ENCODE measurements at regions not wholly inside any gene's neighbourhood (a gene's known extent, or its start where the extent isn't known, plus 50 kb on each side); places are given as distances from the start of the nearest gene placed in this dataset.

GRCh38 chr4:181146051-181146450 is 1097.2 kb upstream of the TENM3 start:
- H3K36me3 ChIP-seq: no peaks in the 10 kb centered on the region
- no peak overlapping the region for H3K4me3 ChIP-seq
- no peaks in the 10 kb centered on the region for H3K9me3 ChIP-seq
- H3K4me1 ChIP-seq: no peaks in the 10 kb centered on the region
- no peak overlapping the region for H3K27ac ChIP-seq
- WGBS: 73% methylated on average over 1 of the region's 1 CpG
- no peak for TF ChIP-seq CTCF (IDR thresholded peaks at IDR 0.05)
- no peak for TF ChIP-seq EP300 (IDR thresholded peaks at IDR 0.05)
- no peaks in the 10 kb centered on the region for H3K27me3 ChIP-seq
- no peak for DNase-seq (ENCODE audit: low spot score in 2 of 2)

GRCh38 chr4:181147416-181147951 is 1095.7 kb upstream of the TENM3 start:
- Histone ChIP-seq H3K27ac (no peak overlapping the region), H3K36me3 (no peaks in the 10 kb centered on the region), H3K9me3 (no peaks in the 10 kb centered on the region), H3K4me1 (no peaks in the 10 kb centered on the region), H3K4me3 (no peak overlapping the region), H3K27me3 (no peaks in the 10 kb centered on the region)
- TF ChIP-seq EP300 (IDR thresholded peaks at IDR 0.05) (no peak), POLR2A (IDR thresholded peaks at IDR 0.05) (no peak), CTCF (IDR thresholded peaks at IDR 0.05) (no peak), POLR2AphosphoS5 (IDR thresholded peaks at IDR 0.05) (no peak)
- 88% methylated on average over 13 of the region's 13 CpGs for WGBS
- DNase-seq (ENCODE audit: low spot score in 2 of 2): no peak

- DNase-seq (ENCODE audit: low spot score in 2 of 2): no peak
- H3K36me3 ChIP-seq: no peaks in the 10 kb centered on the region
- no peaks in the 10 kb centered on the region for H3K9me3 ChIP-seq
- H3K27me3 ChIP-seq: no peaks in the 10 kb centered on the region
- no peaks in the 10 kb centered on the region for H3K4me1 ChIP-seq
- H3K27ac ChIP-seq: no peak overlapping the region
- no peak for TF ChIP-seq EP300 (IDR thresholded peaks at IDR 0.05)
- TF ChIP-seq POLR2A (IDR thresholded peaks at IDR 0.05): no peak
- no peak for TF ChIP-seq POLR2AphosphoS5 (IDR thresholded peaks at IDR 0.05)
- no peak for TF ChIP-seq CTCF (IDR thresholded peaks at IDR 0.05)
- H3K4me3 ChIP-seq: no peak overlapping the region
- 93% methylated on average over 5 of the region's 5 CpGs for WGBS
Observed at GRCh38 chr4:181148470-181148869, 1094.7 kb upstream of the TENM3 start.

- DNase-seq (ENCODE audit: low spot score in 2 of 2): no peak
- Histone ChIP-seq H3K27me3 (no peaks in the 10 kb centered on the region), H3K36me3 (no peaks in the 10 kb centered on the region), H3K9me3 (no peaks in the 10 kb centered on the region), H3K4me1 (no peaks in the 10 kb centered on the region), H3K27ac (no peak overlapping the region), H3K4me3 (no peak overlapping the region)
- TF ChIP-seq POLR2A (IDR thresholded peaks at IDR 0.05): no peak
- TF ChIP-seq EP300 (IDR thresholded peaks at IDR 0.05): no peak
- TF ChIP-seq CTCF (IDR thresholded peaks at IDR 0.05): no peak
- 39% methylated on average over 4 of the region's 4 CpGs for WGBS
Observed at GRCh38 chr4:181150191-181150590, 1093.0 kb upstream of the TENM3 start.

- Histone ChIP-seq H3K36me3 (no peaks in the 10 kb centered on the region), H3K9me3 (no peaks in the 10 kb centered on the region), H3K27me3 (no peaks in the 10 kb centered on the region), H3K27ac (no peak overlapping the region), H3K4me1 (no peaks in the 10 kb centered on the region), H3K4me3 (no peak overlapping the region)
- TF ChIP-seq POLR2AphosphoS5 (IDR thresholded peaks at IDR 0.05): no peak
- no peak for TF ChIP-seq CTCF (IDR thresholded peaks at IDR 0.05)
- no peak for TF ChIP-seq EP300 (IDR thresholded peaks at IDR 0.05)
- no peak for TF ChIP-seq POLR2A (IDR thresholded peaks at IDR 0.05)
- WGBS: 80% methylated on average over 7 of the region's 7 CpGs
- DNase-seq (ENCODE audit: low spot score in 2 of 2): no peak
Observed at GRCh38 chr4:181151856-181152255, 1091.3 kb upstream of the TENM3 start.
